ENCODE measurements at regions not wholly inside any gene's neighbourhood (a gene's known extent, or its start where the extent isn't known, plus 50 kb on each side); places are given as distances from the start of the nearest gene placed in this dataset.

DNA sequence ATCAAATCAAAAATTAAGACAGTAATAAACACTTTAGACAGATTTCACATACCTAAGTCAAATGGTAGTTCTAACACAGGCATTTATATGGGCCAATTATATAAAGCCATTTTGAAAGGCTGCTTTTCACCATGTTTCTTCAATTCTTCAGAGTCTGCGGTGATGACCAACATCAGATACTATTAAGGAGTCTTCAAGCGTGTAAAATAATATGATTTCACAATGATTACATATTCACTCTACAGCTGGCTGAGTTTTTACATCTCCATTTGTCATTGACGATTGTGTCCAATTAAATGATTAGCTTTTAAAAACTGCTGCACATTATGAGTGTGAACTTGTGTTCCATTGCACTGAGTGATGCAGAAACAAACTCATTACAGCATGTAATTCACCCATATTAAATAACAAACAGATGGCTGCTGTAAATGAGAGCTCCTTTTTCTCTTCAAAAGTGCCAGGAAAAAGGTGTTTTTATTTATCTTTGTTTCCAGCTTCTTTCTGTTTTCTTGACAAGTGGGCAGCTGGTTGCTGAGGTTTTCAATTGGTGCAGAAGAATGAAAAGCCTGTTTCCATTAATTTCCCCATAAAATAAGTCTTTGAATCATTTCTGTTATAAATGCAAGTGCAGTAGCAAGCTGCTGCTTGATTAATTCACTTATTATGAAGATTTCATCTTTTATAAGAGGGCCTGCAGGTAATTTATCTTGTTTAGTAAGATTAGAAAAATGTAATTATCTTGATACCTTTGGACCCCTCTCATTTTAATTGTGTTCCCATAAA is 676.1 kb upstream of the KLHL1 start:
- WGBS, result no CpG with 5 or more reads among the region's 3 CpGs
- Histone ChIP-seq H3K4ac (ENCODE audit: low read depth in 1 of 2, low read length in 2 of 2) (no peak overlapping the region), H2BK15ac (ENCODE audit: low read depth, poor library complexity, severe bottlenecking) (no peak overlapping the region), H3K79me1 (replicated peaks; ENCODE audit: low read length, poor library complexity, severe bottlenecking) (no peaks in the 10 kb centered on the region), H3K18ac (ENCODE audit: low read depth in 1 of 2, low read length in 2 of 2) (no peak overlapping the region), H2BK120ac (ENCODE audit: low read depth, low read length) (no peak overlapping the region), H3K4me2 (ENCODE audit: low read length, poor library complexity, severe bottlenecking) (no peak overlapping the region), H3K4me3 (ENCODE audit: insufficient read depth in 1 of 2, low read depth in 1 of 2, low read length in 2 of 2) (no peak overlapping the region), H4K8ac (ENCODE audit: low read length) (no peak overlapping the region), H2AK5ac (ENCODE audit: low read length, severe bottlenecking) (no peak overlapping the region), H3K9ac (ENCODE audit: low read length) (no peak overlapping the region), H3K4me1 (ENCODE audit: control insufficient read depth, insufficient read depth, low read depth, low read length) (no peaks in the 10 kb centered on the region), H3K27me3 (ENCODE audit: control insufficient read depth in 1 of 2, insufficient read depth in 1 of 2, low read length in 2 of 2) (no peaks in the 10 kb centered on the region), H2BK5ac (ENCODE audit: low read depth, low read length, poor library complexity, severe bottlenecking) (no peak overlapping the region), H2AFZ (ENCODE audit: low read depth, low read length) (no peak overlapping the region), H3K9me3 (ENCODE audit: control insufficient read depth, low read length) (no peaks in the 10 kb centered on the region), H3K14ac (ENCODE audit: low read length in 2 of 2) (no peak overlapping the region), H3K27ac (ENCODE audit: low read length, poor library complexity, severe bottlenecking) (no peak overlapping the region), H2BK12ac (ENCODE audit: low read length in 2 of 2) (no peak overlapping the region), H3K36me3 (ENCODE audit: control insufficient read depth in 1 of 2, insufficient read depth in 2 of 2, low read depth in 1 of 2, low read length in 2 of 2) (no peaks in the 10 kb centered on the region), H3K23ac (ENCODE audit: low read length in 2 of 2) (no peak overlapping the region), H4K91ac (ENCODE audit: low read length) (no peak overlapping the region)
- DNase-seq, result no peak

- H2AFZ ChIP-seq (ENCODE audit: low read depth, low read length), result no peak overlapping the region
- H3K18ac ChIP-seq (ENCODE audit: low read depth in 1 of 2, low read length in 2 of 2), result no peak overlapping the region
- no peak overlapping the region for H2BK12ac ChIP-seq (ENCODE audit: low read length in 2 of 2)
- H3K4ac ChIP-seq (ENCODE audit: low read depth in 1 of 2, low read length in 2 of 2), result no peak overlapping the region
- no peaks in the 10 kb centered on the region for H3K9me3 ChIP-seq (ENCODE audit: control insufficient read depth, low read length)
- no peak overlapping the region for H2AK5ac ChIP-seq (ENCODE audit: low read length, severe bottlenecking)
- H3K14ac ChIP-seq (ENCODE audit: low read length in 2 of 2), result no peak overlapping the region
- H4K8ac ChIP-seq (ENCODE audit: low read length), result no peak overlapping the region
- no peak overlapping the region for H2BK15ac ChIP-seq (ENCODE audit: low read depth, poor library complexity, severe bottlenecking)
- H3K4me2 ChIP-seq (ENCODE audit: low read length, poor library complexity, severe bottlenecking), result no peak overlapping the region
- H3K4me3 ChIP-seq (ENCODE audit: insufficient read depth in 1 of 2, low read depth in 1 of 2, low read length in 2 of 2), result no peak overlapping the region
- no peak overlapping the region for H4K91ac ChIP-seq (ENCODE audit: low read length)
- no peak for DNase-seq
- H3K27me3 ChIP-seq (ENCODE audit: control insufficient read depth in 1 of 2, insufficient read depth in 1 of 2, low read length in 2 of 2), result no peaks in the 10 kb centered on the region
- H3K79me1 ChIP-seq (replicated peaks; ENCODE audit: low read length, poor library complexity, severe bottlenecking), result no peaks in the 10 kb centered on the region
- H2BK5ac ChIP-seq (ENCODE audit: low read depth, low read length, poor library complexity, severe bottlenecking), result no peak overlapping the region
- no peaks in the 10 kb centered on the region for H3K36me3 ChIP-seq (ENCODE audit: control insufficient read depth in 1 of 2, insufficient read depth in 2 of 2, low read depth in 1 of 2, low read length in 2 of 2)
- H3K23ac ChIP-seq (ENCODE audit: low read length in 2 of 2), result no peak overlapping the region
- WGBS, result no CpG with 5 or more reads among the region's 1 CpG
- no peak overlapping the region for H3K27ac ChIP-seq (ENCODE audit: low read length, poor library complexity, severe bottlenecking)
- H3K9ac ChIP-seq (ENCODE audit: low read length), result no peak overlapping the region
- no peaks in the 10 kb centered on the region for H3K4me1 ChIP-seq (ENCODE audit: control insufficient read depth, insufficient read depth, low read depth, low read length)
- H2BK120ac ChIP-seq (ENCODE audit: low read depth, low read length), result no peak overlapping the region
Measured at GRCh38 chr13:70769817-70770216, 661.6 kb upstream of the KLHL1 start.

- no peak overlapping the region for H3K27ac ChIP-seq (ENCODE audit: low read length, poor library complexity, severe bottlenecking)
- H4K8ac ChIP-seq (ENCODE audit: low read length), result no peak overlapping the region
- H2AK5ac ChIP-seq (ENCODE audit: low read length, severe bottlenecking), result no peak overlapping the region
- no peak overlapping the region for H2BK12ac ChIP-seq (ENCODE audit: low read length in 2 of 2)
- no peak overlapping the region for H3K9ac ChIP-seq (ENCODE audit: low read length)
- no peaks in the 10 kb centered on the region for H3K9me3 ChIP-seq (ENCODE audit: control insufficient read depth, low read length)
- H3K4ac ChIP-seq (ENCODE audit: low read depth in 1 of 2, low read length in 2 of 2), result no peak overlapping the region
- H2BK120ac ChIP-seq (ENCODE audit: low read depth, low read length), result no peak overlapping the region
- no peaks in the 10 kb centered on the region for H3K36me3 ChIP-seq (ENCODE audit: control insufficient read depth in 1 of 2, insufficient read depth in 2 of 2, low read depth in 1 of 2, low read length in 2 of 2)
- no peak overlapping the region for H2AFZ ChIP-seq (ENCODE audit: low read depth, low read length)
- H4K91ac ChIP-seq (ENCODE audit: low read length), result no peak overlapping the region
- H2BK15ac ChIP-seq (ENCODE audit: low read depth, poor library complexity, severe bottlenecking), result no peak overlapping the region
- WGBS, result 75% methylated on average over 1 of the region's 4 CpGs
- H3K79me1 ChIP-seq (replicated peaks; ENCODE audit: low read length, poor library complexity, severe bottlenecking), result no peaks in the 10 kb centered on the region
- H3K4me3 ChIP-seq (ENCODE audit: insufficient read depth in 1 of 2, low read depth in 1 of 2, low read length in 2 of 2), result no peak overlapping the region
- H3K27me3 ChIP-seq (ENCODE audit: control insufficient read depth in 1 of 2, insufficient read depth in 1 of 2, low read length in 2 of 2), result no peaks in the 10 kb centered on the region
- no peaks in the 10 kb centered on the region for H3K4me1 ChIP-seq (ENCODE audit: control insufficient read depth, insufficient read depth, low read depth, low read length)
- no peak overlapping the region for H2BK5ac ChIP-seq (ENCODE audit: low read depth, low read length, poor library complexity, severe bottlenecking)
- no peak for DNase-seq
- H3K14ac ChIP-seq (ENCODE audit: low read length in 2 of 2), result no peak overlapping the region
- no peak overlapping the region for H3K18ac ChIP-seq (ENCODE audit: low read depth in 1 of 2, low read length in 2 of 2)
- H3K4me2 ChIP-seq (ENCODE audit: low read length, poor library complexity, severe bottlenecking), result no peak overlapping the region
- H3K23ac ChIP-seq (ENCODE audit: low read length in 2 of 2), result no peak overlapping the region
Measured at GRCh38 chr13:70758932-70759331, 650.7 kb upstream of the KLHL1 start.

DNA sequence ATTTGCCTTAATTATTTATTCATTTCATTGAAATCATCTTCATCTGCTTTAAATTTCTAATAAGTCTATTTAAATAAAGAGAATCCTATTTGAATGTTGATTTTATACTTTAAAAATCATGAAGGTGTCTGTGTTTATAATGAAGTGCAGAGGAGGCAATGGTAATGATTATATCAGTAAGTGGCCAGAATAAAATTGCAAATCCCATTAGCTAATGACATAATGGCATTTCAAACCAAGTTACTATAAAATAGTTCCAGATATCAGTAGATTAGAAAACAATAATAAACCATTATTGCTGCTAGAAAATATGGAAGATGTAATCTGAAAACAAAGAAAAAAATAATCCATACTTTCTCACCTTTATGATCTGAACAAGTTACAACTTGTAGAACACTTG is 647.8 kb upstream of the KLHL1 start:
- Histone ChIP-seq H2BK12ac (ENCODE audit: low read length in 2 of 2) (no peak overlapping the region), H3K14ac (ENCODE audit: low read length in 2 of 2) (no peak overlapping the region), H3K4me1 (ENCODE audit: control insufficient read depth, insufficient read depth, low read depth, low read length) (no peaks in the 10 kb centered on the region), H3K79me1 (replicated peaks; ENCODE audit: low read length, poor library complexity, severe bottlenecking) (no peaks in the 10 kb centered on the region), H4K8ac (ENCODE audit: low read length) (no peak overlapping the region), H2BK120ac (ENCODE audit: low read depth, low read length) (no peak overlapping the region), H3K9ac (ENCODE audit: low read length) (no peak overlapping the region), H3K23ac (ENCODE audit: low read length in 2 of 2) (no peak overlapping the region), H3K4me3 (ENCODE audit: insufficient read depth in 1 of 2, low read depth in 1 of 2, low read length in 2 of 2) (no peak overlapping the region), H3K4me2 (ENCODE audit: low read length, poor library complexity, severe bottlenecking) (no peak overlapping the region), H2AFZ (ENCODE audit: low read depth, low read length) (no peak overlapping the region), H3K36me3 (ENCODE audit: control insufficient read depth in 1 of 2, insufficient read depth in 2 of 2, low read depth in 1 of 2, low read length in 2 of 2) (no peaks in the 10 kb centered on the region), H3K4ac (ENCODE audit: low read depth in 1 of 2, low read length in 2 of 2) (no peak overlapping the region), H2BK5ac (ENCODE audit: low read depth, low read length, poor library complexity, severe bottlenecking) (no peak overlapping the region), H2AK5ac (ENCODE audit: low read length, severe bottlenecking) (no peak overlapping the region), H2BK15ac (ENCODE audit: low read depth, poor library complexity, severe bottlenecking) (no peak overlapping the region), H4K91ac (ENCODE audit: low read length) (no peak overlapping the region), H3K27ac (ENCODE audit: low read length, poor library complexity, severe bottlenecking) (no peak overlapping the region), H3K9me3 (ENCODE audit: control insufficient read depth, low read length) (no peaks in the 10 kb centered on the region), H3K27me3 (ENCODE audit: control insufficient read depth in 1 of 2, insufficient read depth in 1 of 2, low read length in 2 of 2) (no peaks in the 10 kb centered on the region), H3K18ac (ENCODE audit: low read depth in 1 of 2, low read length in 2 of 2) (no peak overlapping the region)
- no peak for DNase-seq
